Fibroblast of lung (primary cell): ENCODE measurements at regions not wholly inside any gene's neighbourhood (a gene's known extent, or its start where the extent isn't known, plus 50 kb on each side); places are given as distances from the start of the nearest gene placed in this dataset.

Experiments
- DNase-seq, 2 donors: peaks; one replicate each; pipeline versions ENCODE4 v3.0.0 to v3.0.0-alpha.2; 2010; ENCODE audit warnings: low read depth in 2 of 2
- H2AFZ ChIP-seq: 2 replicates; pipeline ENCODE4 v1.5.1; 2012; ENCODE audit warnings: low read length, control low read depth, inconsistent platforms
- H3K27ac ChIP-seq: 2 replicates; pipeline ENCODE4 v1.5.1; 2011; ENCODE audit warnings: low read length, control low read depth; ENCODE audit not compliant: insufficient read depth
- H3K27me3 ChIP-seq: 2 replicates; pipeline ENCODE4 v1.5.1; 2011; ENCODE audit warnings: mild to moderate bottlenecking, low read length; ENCODE audit not compliant: control insufficient read depth, insufficient read depth
- H3K36me3 ChIP-seq: 2 replicates; pipeline ENCODE4 v1.5.1; 2011; ENCODE audit warnings: low read length; ENCODE audit not compliant: control insufficient read depth, insufficient read depth
- H3K4me1 ChIP-seq: 2 replicates; pipeline ENCODE4 v1.5.1; 2011; ENCODE audit warnings: low read length; ENCODE audit not compliant: control insufficient read depth, insufficient read depth; ENCODE audit errors: extremely low read depth
- H3K4me2 ChIP-seq: 2 replicates; pipeline ENCODE4 v1.5.1; 2011; ENCODE audit warnings: low read length, control low read depth; ENCODE audit not compliant: insufficient read depth; ENCODE audit errors: extremely low read depth
- H3K4me3 ChIP-seq, 4 experiments: fragments of 200-600 bp in 1 of 4; sonication (generic) in 1 of 4; replicated peaks in 1 of 4; 2 replicates each; pipeline ENCODE4 v1.5.1; 2011 to 2016; ENCODE audit warnings: low read length in 4 of 4, low read depth in 3 of 4, mild to moderate bottlenecking in 3 of 4, control low read depth in 2 of 4, inconsistent platforms in 1 of 4, mixed read lengths in 1 of 4; ENCODE audit not compliant: insufficient read depth in 1 of 4; ENCODE audit errors: control extremely low read depth in 1 of 4
- H3K79me2 ChIP-seq: 2 replicates; pipeline ENCODE4 v1.5.1; 2012; ENCODE audit warnings: mild to moderate bottlenecking, low read length, inconsistent platforms; ENCODE audit not compliant: control insufficient read depth, insufficient read depth
- H3K9ac ChIP-seq: 2 replicates; pipeline ENCODE4 v1.5.1; 2011; ENCODE audit warnings: mild to moderate bottlenecking, low read length, control low read depth; ENCODE audit not compliant: insufficient read depth
- H3K9me3 ChIP-seq: 2 replicates; pipeline ENCODE4 v1.5.1; 2012; ENCODE audit warnings: low read depth, low read length; ENCODE audit not compliant: control insufficient read depth, insufficient read depth
- H4K20me1 ChIP-seq: 2 replicates; pipeline ENCODE4 v1.5.1; 2011; ENCODE audit warnings: low read length; ENCODE audit not compliant: control insufficient read depth, insufficient read depth; ENCODE audit errors: extremely low read depth
- CTCF ChIP-seq, 2 donors: IDR thresholded peaks in 1 of 2; conservative IDR thresholded peaks in 1 of 2; 1 replicate in 1 of 2; 2 replicates in 1 of 2; pipeline ENCODE4 v1.5.1; 2011 to 2012; ENCODE audit warnings: low read length in 2 of 2, control low read depth in 1 of 2, inconsistent platforms in 1 of 2, low read depth in 1 of 2, mild to moderate bottlenecking in 1 of 2
- EZH2 ChIP-seq: IDR thresholded peaks from 2 replicates; pipeline ENCODE4 v1.5.1; 2012; ENCODE audit warnings: low read length, control low read depth, mild to moderate bottlenecking; ENCODE audit errors: missing control alignments

- H3K4me1 ChIP-seq = no peaks in the 10 kb centered on the region
- H3K79me2 ChIP-seq = no peaks in the 10 kb centered on the region
- H3K27ac ChIP-seq = no peak overlapping the region
- H3K4me3 ChIP-seq = no peak overlapping the region
- H3K9ac ChIP-seq = no peak overlapping the region
- no peaks in the 10 kb centered on the region for H3K36me3 ChIP-seq
- no peak overlapping the region for H3K4me2 ChIP-seq
- no peaks in the 10 kb centered on the region for H4K20me1 ChIP-seq
- H3K9me3 ChIP-seq = no peaks in the 10 kb centered on the region
- no peak overlapping the region for H2AFZ ChIP-seq
- no peak for DNase-seq
- TF ChIP-seq CTCF (conservative IDR thresholded peaks at IDR 0.05 in 1 of 2, IDR thresholded peaks at IDR 0.05 in 1 of 2; ENCODE audit: low read depth in 1 of 2, low read length in 2 of 2) = no peak
- TF ChIP-seq EZH2 = no peak
- H3K27me3 ChIP-seq = no peaks in the 10 kb centered on the region
These were observed 66.0 kb upstream of the VIPR2 start for GRCh38 chr7:159210581-159211235.

- Histone ChIP-seq H3K27ac (no peak overlapping the region), H3K9me3 (no peaks in the 10 kb centered on the region), H4K20me1 (no peaks in the 10 kb centered on the region), H3K4me2 (no peak overlapping the region), H3K9ac (no peak overlapping the region), H3K79me2 (no peaks in the 10 kb centered on the region), H3K36me3 (no peaks in the 10 kb centered on the region), H2AFZ (no peak overlapping the region), H3K27me3 (no peaks in the 10 kb centered on the region), H3K4me1 (no peaks in the 10 kb centered on the region), H3K4me3 (no peak overlapping the region)
- no peak for TF ChIP-seq CTCF (conservative IDR thresholded peaks at IDR 0.05 in 1 of 2, IDR thresholded peaks at IDR 0.05 in 1 of 2; ENCODE audit: low read depth in 1 of 2, low read length in 2 of 2)
- no peak for TF ChIP-seq EZH2
- no peak for DNase-seq
These were observed 64.8 kb upstream of the VIPR2 start for GRCh38 chr7:159209429-159209828.

GRCh38 chr7:159207951-159208350, 63.3 kb upstream of the VIPR2 start:
- H3K27ac ChIP-seq = no peak overlapping the region
- H3K36me3 ChIP-seq = no peaks in the 10 kb centered on the region
- no peaks in the 10 kb centered on the region for H3K79me2 ChIP-seq
- no peak overlapping the region for H2AFZ ChIP-seq
- H3K27me3 ChIP-seq = no peaks in the 10 kb centered on the region
- H4K20me1 ChIP-seq = no peaks in the 10 kb centered on the region
- no peak overlapping the region for H3K4me2 ChIP-seq
- no peak overlapping the region for H3K4me3 ChIP-seq
- no peak for DNase-seq
- TF ChIP-seq CTCF (conservative IDR thresholded peaks at IDR 0.05 in 1 of 2, IDR thresholded peaks at IDR 0.05 in 1 of 2; ENCODE audit: low read depth in 1 of 2, low read length in 2 of 2) = no peak
- no peak for TF ChIP-seq EZH2
- no peaks in the 10 kb centered on the region for H3K4me1 ChIP-seq
- H3K9ac ChIP-seq = no peak overlapping the region
- no peaks in the 10 kb centered on the region for H3K9me3 ChIP-seq
